Astrocyte (in vitro differentiated cells and primary cell): ENCODE measurements at regions not wholly inside any gene's neighbourhood (a gene's known extent, or its start where the extent isn't known, plus 50 kb on each side); places are given as distances from the start of the nearest gene placed in this dataset.

Experiments used
- EZH2 ChIP-seq: IDR thresholded peaks from 2 replicates; pipeline ENCODE4 v1.6.1; 2012; ENCODE audit warnings: mild to moderate bottlenecking, low read length, inconsistent platforms; ENCODE audit not compliant: insufficient read depth
- TF ChIP-seq, protein P1 (sequence below): IDR thresholded peaks from 2 replicates; pipeline ENCODE4 v1.5.1; 2011; ENCODE audit warnings: low read depth, mild to moderate bottlenecking, inconsistent platforms, low read length, moderate library complexity; ENCODE audit not compliant: insufficient read depth

DNA sequence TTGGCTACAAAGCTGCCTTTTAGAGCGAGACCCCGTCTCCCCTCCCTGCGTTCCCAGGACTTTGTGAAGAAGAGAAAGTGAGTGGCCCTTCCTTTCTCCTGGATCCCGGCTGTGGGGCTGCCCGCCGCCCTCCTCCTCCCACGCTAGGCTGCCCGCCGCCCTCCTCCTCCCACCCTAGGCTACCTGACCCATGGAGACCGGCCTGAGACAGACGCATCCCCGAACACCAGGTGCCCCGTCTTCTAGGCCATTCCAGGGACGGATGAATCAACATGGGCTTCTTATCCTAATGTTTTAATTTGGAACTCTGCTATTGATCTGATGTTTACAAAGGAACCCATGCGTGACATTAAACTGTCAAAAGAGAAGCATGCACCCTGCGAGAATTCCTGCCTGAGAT lies 117.3 kb upstream of the LPCAT1 start:
- TF ChIP-seq EZH2, result no peak
- TF ChIP-seq, protein P1, sequence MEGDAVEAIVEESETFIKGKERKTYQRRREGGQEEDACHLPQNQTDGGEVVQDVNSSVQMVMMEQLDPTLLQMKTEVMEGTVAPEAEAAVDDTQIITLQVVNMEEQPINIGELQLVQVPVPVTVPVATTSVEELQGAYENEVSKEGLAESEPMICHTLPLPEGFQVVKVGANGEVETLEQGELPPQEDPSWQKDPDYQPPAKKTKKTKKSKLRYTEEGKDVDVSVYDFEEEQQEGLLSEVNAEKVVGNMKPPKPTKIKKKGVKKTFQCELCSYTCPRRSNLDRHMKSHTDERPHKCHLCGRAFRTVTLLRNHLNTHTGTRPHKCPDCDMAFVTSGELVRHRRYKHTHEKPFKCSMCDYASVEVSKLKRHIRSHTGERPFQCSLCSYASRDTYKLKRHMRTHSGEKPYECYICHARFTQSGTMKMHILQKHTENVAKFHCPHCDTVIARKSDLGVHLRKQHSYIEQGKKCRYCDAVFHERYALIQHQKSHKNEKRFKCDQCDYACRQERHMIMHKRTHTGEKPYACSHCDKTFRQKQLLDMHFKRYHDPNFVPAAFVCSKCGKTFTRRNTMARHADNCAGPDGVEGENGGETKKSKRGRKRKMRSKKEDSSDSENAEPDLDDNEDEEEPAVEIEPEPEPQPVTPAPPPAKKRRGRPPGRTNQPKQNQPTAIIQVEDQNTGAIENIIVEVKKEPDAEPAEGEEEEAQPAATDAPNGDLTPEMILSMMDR, result no peak
